Epithelial cell of esophagus (primary cell): ENCODE measurements at regions not wholly inside any gene's neighbourhood (a gene's known extent, or its start where the extent isn't known, plus 50 kb on each side); places are given as distances from the start of the nearest gene placed in this dataset.
A peak's percentile ranks its signal among the peaks of the same experiment; 100 is the strongest.

Source experiments
- DNase-seq: peaks from one replicate; pipeline ENCODE4 v3.0.0; 2010; ENCODE audit warnings: low read depth
- H3K4me3 ChIP-seq: 2 replicates; pipeline ENCODE4 v1.5.1; 2011; ENCODE audit warnings: mild to moderate bottlenecking, low read length, control low read depth
- TF ChIP-seq, protein P1 (sequence below): IDR thresholded peaks from 2 replicates; pipeline ENCODE4 v1.5.1; 2011; ENCODE audit warnings: low read depth, mild to moderate bottlenecking, low read length, control low read depth, inconsistent platforms; ENCODE audit not compliant: insufficient read depth; ENCODE audit errors: missing control alignments

DNA sequence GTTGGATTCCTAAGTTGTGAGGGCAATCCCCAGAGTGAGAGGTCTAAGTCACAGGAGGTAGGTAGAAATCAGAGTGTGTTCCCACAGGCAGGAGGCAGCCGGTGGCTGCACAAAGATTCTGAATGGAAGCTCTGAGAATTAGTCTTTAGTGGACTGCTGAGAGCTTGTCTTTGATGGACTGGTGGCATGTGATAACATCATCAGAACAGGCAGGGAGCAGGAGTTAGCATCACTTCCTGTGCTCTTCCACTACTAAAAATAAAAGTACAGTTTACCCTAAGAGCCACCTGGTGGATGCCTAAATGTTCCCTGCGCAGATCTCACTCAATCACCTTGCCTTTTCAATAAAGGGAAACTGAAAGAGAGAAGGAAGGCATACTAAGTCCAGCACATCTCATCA is 294.6 kb upstream of the POU3F2 start:
- TF ChIP-seq, protein P1, sequence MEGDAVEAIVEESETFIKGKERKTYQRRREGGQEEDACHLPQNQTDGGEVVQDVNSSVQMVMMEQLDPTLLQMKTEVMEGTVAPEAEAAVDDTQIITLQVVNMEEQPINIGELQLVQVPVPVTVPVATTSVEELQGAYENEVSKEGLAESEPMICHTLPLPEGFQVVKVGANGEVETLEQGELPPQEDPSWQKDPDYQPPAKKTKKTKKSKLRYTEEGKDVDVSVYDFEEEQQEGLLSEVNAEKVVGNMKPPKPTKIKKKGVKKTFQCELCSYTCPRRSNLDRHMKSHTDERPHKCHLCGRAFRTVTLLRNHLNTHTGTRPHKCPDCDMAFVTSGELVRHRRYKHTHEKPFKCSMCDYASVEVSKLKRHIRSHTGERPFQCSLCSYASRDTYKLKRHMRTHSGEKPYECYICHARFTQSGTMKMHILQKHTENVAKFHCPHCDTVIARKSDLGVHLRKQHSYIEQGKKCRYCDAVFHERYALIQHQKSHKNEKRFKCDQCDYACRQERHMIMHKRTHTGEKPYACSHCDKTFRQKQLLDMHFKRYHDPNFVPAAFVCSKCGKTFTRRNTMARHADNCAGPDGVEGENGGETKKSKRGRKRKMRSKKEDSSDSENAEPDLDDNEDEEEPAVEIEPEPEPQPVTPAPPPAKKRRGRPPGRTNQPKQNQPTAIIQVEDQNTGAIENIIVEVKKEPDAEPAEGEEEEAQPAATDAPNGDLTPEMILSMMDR, result no peak
- H3K4me3 ChIP-seq, result no peak overlapping the region
- no peak for DNase-seq

DNA sequence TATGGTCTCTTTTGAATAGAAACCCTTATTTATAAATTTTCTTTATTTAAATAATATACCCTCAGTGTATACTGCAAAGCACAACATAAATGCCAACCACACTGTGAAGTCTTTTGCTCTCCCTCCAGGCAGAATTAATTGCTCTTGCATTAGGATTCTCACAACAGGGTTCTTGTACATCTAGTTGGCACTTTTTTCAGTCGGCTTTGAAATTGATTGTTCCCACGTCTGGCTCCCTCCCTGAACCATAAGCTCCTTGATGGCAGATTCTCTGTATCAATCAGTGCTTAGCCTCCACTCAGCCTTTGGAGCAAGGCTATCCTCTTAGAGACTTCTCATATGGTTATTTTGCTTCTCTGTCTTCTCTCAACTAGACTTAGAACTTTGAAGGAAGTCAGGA is 288.0 kb upstream of the POU3F2 start:
- TF ChIP-seq, protein P1, result no peak

DNA sequence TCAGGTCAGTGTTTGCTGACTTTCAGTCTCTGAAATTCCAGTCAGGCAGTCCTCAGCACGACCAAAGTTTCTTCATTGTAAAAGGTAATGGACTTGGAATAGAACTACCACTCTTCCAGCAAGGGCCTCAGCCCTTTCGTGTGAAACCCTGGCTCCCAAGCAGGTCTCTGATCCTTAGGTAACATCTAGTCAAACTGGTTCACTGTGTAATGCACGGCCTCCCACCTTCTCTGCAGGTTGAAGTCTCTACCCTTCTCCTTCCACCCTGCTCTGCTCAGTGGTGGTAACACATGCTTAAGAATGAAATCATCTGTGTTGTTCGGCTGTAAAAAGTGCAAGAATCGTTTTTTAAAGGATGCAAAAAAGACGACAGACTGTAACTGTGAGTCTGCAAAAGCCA is 287.2 kb upstream of the POU3F2 start:
- TF ChIP-seq, protein P1, result no peak
- DNase-seq, result no peak
- no peak overlapping the region for H3K4me3 ChIP-seq

More for the DNA sequence above, 288.0 kb upstream of the POU3F2 start:
- no peak overlapping the region for H3K4me3 ChIP-seq
- no peak for DNase-seq

DNA sequence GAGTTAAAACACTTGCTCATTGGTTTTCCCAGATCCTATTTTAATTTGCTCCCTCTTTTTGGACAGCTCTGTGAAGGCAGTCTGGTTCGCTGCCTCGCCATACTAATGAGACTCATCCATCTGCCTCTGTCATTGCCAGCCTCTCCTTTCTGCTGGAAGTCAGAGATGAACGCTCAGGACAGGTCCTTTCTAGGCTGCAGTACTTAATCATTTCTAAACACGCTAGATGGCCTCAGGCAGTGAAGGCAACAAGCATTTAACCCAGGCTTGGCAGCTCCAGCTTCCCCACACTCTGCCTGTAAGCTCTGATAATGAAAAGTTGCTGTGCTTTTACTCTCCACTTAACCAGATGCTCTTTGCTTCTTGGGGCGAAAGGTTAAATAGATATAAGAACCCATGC is 286.7 kb upstream of the POU3F2 start:
- peak; percentile 19 for DNase-seq
- no peak overlapping the region for H3K4me3 ChIP-seq
- TF ChIP-seq, protein P1, result no peak

DNA sequence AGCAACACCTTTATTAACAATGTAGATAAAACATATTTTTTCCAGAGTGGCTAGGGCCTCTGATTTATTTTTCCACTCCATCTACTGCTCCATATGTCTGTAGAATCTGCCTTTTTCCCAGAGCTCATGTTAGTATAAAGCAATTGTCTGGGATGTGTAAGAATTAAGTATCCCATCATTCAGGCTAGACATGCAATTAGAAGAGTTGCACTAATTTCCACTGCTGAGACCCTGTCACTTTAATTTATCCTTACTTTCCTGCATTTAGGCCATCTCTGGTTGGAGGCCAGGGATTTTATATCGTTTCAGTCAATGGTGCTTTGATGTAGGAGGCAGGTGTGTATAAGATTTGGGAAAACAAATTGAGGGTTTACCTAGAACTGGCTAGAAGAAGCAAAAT is 286.1 kb upstream of the POU3F2 start:
- no peak for DNase-seq
- TF ChIP-seq, protein P1, result no peak

DNA sequence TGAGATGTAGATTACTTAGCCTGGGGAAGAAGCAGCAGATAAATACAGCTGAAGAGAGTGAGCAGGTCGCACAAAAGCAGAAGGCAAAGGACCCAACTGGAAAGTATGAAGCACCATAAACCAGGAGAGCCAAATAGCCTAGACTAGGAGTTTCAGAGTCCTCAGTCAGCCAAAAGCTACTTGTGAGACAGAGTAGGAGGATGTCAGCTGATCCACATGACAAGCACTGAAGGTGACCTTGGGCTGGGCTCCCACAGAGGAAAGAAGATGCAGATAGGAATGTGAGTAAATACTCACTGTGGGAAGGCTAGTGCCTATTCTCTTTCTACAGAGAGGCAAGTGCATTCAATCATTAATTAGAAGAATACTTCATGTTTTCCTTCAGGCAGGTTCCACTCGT is 274.0 kb upstream of the POU3F2 start:
- TF ChIP-seq, protein P1, result no peak
- DNase-seq, result no peak
- H3K4me3 ChIP-seq, result no peak overlapping the region

More for the DNA sequence above, 286.1 kb upstream of the POU3F2 start:
- no peak overlapping the region for H3K4me3 ChIP-seq

DNA sequence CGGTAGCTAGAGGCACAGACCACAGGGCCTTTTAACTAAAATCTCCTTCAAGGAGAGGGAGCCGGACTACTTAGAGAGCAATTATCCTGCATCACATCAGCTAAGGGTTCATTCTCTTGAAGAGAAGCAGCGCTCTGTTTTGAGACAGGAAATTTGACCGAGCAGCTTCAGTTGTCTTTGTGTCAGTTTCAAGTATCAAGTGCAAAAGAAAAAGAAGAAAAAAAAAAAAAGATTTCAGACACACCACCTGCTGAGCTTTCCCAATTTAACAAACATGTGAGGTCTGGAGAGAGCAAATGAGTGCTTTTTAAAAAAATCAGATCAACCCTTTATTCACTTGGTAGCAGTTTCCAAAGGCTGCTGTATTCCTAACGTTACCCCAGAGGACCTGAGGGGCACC is 273.5 kb upstream of the POU3F2 start:
- DNase-seq, result no peak
- TF ChIP-seq, protein P1, result no peak
- no peak overlapping the region for H3K4me3 ChIP-seq
